PFSK-1 (cell line): ENCODE measurements at regions not wholly inside any gene's neighbourhood (a gene's known extent, or its start where the extent isn't known, plus 50 kb on each side); places are given as distances from the start of the nearest gene placed in this dataset.

Source experiments
- FOXP2 ChIP-seq: optimal IDR thresholded peaks from 2 replicates; pipeline ENCODE3; 2011; ENCODE audit warnings: borderline replicate concordance, control low read depth, inconsistent platforms; ENCODE audit not compliant: insufficient read depth; ENCODE audit errors: extremely low read length, extremely low read depth
- POLR2AphosphoS5 ChIP-seq: IDR thresholded peaks from 2 replicates; pipeline ENCODE4 v1.6.1; 2012; ENCODE audit warnings: low read depth, mild to moderate bottlenecking, control low read depth, low read length, moderate library complexity
- SIN3A ChIP-seq: IDR thresholded peaks from 2 replicates; pipeline ENCODE4 v1.6.1; 2012; ENCODE audit warnings: mild to moderate bottlenecking, low read length, moderate library complexity, borderline replicate concordance; ENCODE audit not compliant: insufficient read depth
- TAF1 ChIP-seq: IDR thresholded peaks from 2 replicates; pipeline ENCODE4 v1.6.1; 2012; ENCODE audit warnings: low read length, control low read depth, borderline replicate concordance; ENCODE audit not compliant: insufficient read depth
- TF ChIP-seq, protein P1 (sequence below), 2 experiments: IDR thresholded peaks; 2 replicates each; pipeline versions ENCODE4 v1.6.1 to v1.8.0; 2011 to 2012; ENCODE audit warnings: low read depth in 2 of 2, low read length in 2 of 2, control low read depth in 1 of 2, inconsistent platforms in 1 of 2, mild to moderate bottlenecking in 1 of 2, moderate library complexity in 1 of 2; ENCODE audit not compliant: insufficient read depth in 1 of 2

- no peak for TF ChIP-seq SIN3A
- TF ChIP-seq, protein P1, sequence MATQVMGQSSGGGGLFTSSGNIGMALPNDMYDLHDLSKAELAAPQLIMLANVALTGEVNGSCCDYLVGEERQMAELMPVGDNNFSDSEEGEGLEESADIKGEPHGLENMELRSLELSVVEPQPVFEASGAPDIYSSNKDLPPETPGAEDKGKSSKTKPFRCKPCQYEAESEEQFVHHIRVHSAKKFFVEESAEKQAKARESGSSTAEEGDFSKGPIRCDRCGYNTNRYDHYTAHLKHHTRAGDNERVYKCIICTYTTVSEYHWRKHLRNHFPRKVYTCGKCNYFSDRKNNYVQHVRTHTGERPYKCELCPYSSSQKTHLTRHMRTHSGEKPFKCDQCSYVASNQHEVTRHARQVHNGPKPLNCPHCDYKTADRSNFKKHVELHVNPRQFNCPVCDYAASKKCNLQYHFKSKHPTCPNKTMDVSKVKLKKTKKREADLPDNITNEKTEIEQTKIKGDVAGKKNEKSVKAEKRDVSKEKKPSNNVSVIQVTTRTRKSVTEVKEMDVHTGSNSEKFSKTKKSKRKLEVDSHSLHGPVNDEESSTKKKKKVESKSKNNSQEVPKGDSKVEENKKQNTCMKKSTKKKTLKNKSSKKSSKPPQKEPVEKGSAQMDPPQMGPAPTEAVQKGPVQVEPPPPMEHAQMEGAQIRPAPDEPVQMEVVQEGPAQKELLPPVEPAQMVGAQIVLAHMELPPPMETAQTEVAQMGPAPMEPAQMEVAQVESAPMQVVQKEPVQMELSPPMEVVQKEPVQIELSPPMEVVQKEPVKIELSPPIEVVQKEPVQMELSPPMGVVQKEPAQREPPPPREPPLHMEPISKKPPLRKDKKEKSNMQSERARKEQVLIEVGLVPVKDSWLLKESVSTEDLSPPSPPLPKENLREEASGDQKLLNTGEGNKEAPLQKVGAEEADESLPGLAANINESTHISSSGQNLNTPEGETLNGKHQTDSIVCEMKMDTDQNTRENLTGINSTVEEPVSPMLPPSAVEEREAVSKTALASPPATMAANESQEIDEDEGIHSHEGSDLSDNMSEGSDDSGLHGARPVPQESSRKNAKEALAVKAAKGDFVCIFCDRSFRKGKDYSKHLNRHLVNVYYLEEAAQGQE (IDR thresholded peaks at IDR 0.05; ENCODE audit: insufficient read depth in 1 of 2, low read depth in 2 of 2, low read length in 2 of 2) = no peak
- TF ChIP-seq TAF1 = no peak
- TF ChIP-seq POLR2AphosphoS5 = no peak
- TF ChIP-seq FOXP2 = no peak
Measured at GRCh38 chr13:105906746-105907145, 628.7 kb downstream of the EFNB2 start.

DNA sequence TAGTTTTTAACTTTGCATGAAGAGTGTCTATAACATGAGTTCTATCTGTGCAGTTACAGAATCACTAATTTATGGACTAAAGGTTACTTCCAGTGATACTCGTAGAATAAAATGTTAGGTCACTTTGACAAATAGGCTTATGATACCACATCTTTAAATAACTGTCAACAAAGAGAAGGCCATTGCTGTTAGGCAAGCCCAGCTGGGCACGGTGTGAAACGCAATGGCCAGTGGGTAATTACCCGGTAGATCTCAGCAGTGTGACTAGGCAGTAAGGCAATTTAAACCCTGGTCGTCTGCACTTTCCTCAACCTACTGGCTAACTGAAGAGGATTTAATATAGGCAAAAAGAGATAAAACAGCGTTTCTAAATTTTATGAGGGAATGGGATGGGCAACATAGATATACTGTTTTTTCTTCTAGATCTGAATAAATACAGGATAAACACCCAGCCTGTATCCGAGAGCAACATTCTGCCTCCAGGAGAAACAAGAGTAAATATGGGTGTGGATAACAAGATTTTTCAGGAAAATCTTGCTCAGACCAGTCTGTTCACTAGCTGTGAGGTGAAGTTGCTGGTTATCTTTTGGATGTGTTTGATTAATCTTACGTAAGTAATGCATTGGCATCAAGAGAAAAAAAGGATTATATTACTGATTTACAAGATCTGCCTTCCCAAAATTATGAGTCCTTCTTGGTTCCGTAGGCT is 631.3 kb downstream of the EFNB2 start:
- TF ChIP-seq SIN3A (no peak), TAF1 (no peak)
- TF ChIP-seq, protein P1 (IDR thresholded peaks at IDR 0.05; ENCODE audit: insufficient read depth in 1 of 2, low read depth in 2 of 2, low read length in 2 of 2) = no peak

GRCh38 chr13:105902396-105902795 is 633.1 kb downstream of the EFNB2 start:
- TF ChIP-seq POLR2AphosphoS5 = no peak
- no peak for TF ChIP-seq FOXP2
- TF ChIP-seq, protein P1 (IDR thresholded peaks at IDR 0.05; ENCODE audit: insufficient read depth in 1 of 2, low read depth in 2 of 2, low read length in 2 of 2) = no peak
- no peak for TF ChIP-seq TAF1
- TF ChIP-seq SIN3A = no peak

DNA sequence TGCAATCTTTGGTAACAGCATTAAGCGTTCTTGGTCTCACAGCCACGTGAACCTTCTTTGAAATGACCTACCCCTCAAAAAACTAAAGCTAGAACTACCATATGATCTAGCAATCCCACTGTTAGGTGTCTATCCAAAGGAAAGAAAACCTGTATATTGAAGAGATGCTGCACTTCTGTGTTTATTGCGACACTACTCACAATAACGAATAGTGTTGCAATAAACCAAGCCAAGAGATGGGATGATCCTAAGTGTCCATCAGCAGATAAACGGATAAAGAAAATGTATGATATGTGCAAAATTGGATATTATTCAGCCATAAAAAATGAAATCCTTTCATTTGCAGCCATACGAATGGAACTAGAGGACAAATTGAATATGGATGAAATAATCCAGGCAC is 637.9 kb downstream of the EFNB2 start:
- TF ChIP-seq TAF1 (no peak), SIN3A (no peak), FOXP2 (no peak), POLR2AphosphoS5 (no peak)
- TF ChIP-seq, protein P1 (IDR thresholded peaks at IDR 0.05; ENCODE audit: insufficient read depth in 1 of 2, low read depth in 2 of 2, low read length in 2 of 2) = no peak
